ENCODE measurements at regions not wholly inside any gene's neighbourhood (a gene's known extent, or its start where the extent isn't known, plus 50 kb on each side); places are given as distances from the start of the nearest gene placed in this dataset.

DNA sequence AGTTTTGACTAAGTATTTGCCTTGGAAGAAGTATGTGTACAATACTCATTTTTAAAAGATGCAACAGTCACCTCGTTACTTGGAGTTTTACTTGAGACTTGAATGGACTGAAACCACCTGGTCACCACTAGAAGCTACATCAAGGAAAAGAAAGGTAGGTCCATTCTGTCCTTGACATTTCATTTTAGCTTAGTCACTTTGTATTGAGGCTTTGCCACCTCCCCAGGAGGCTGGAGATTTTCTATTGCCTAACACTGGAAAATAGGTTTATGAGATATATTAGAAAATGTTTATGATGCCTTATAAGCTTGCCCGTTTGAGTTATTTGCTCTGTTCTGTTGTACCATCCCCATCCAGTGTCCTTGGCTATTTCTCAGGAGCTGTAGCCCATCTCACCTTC lies 107.9 kb upstream of the ETAA1 start:
- H3K36me3 Mint-ChIP-seq (ENCODE audit: low read depth): no peaks in the 10 kb centered on the region
- TF ChIP-seq, protein P1, sequence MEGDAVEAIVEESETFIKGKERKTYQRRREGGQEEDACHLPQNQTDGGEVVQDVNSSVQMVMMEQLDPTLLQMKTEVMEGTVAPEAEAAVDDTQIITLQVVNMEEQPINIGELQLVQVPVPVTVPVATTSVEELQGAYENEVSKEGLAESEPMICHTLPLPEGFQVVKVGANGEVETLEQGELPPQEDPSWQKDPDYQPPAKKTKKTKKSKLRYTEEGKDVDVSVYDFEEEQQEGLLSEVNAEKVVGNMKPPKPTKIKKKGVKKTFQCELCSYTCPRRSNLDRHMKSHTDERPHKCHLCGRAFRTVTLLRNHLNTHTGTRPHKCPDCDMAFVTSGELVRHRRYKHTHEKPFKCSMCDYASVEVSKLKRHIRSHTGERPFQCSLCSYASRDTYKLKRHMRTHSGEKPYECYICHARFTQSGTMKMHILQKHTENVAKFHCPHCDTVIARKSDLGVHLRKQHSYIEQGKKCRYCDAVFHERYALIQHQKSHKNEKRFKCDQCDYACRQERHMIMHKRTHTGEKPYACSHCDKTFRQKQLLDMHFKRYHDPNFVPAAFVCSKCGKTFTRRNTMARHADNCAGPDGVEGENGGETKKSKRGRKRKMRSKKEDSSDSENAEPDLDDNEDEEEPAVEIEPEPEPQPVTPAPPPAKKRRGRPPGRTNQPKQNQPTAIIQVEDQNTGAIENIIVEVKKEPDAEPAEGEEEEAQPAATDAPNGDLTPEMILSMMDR (IDR thresholded peaks at IDR 0.05): no peak
- H3K9me3 Mint-ChIP-seq: no peaks in the 10 kb centered on the region
- intact Hi-C loops (cut with micrococcal nuclease): no loop called here
- no peak overlapping the region for H3K4me3 Mint-ChIP-seq
- H3K27me3 Mint-ChIP-seq: peaks cover 2% of the 10 kb centered on the region
- ChIA-PET POLR2A (no interaction called here), CTCF (no interaction called here)
- no peak overlapping the region for H3K27ac Mint-ChIP-seq
- H3K4me1 Mint-ChIP-seq: no peaks in the 10 kb centered on the region
- ATAC-seq (ENCODE audit: low read depth) (no peak), DNase-seq (no peak)

DNA sequence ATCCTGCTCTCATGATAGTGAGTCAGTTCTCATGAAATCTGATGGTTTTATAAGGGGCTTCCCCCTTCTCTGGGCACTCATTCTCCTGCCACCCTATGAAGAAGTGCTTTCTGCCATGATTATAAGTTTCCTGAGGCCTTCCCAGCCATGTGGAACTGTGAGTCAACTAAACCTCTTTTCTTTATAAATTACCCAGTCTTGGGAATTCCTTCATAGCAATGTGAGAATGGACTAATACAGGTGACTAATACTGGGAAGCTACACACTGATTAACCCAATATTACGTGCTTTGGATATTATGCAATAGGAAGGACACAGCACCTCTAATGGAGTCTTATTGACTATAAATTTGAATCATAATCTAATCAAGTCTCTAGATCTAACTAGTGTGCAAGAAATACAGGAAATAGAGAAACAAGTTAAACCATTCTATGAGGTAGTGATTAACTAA lies 107.2 kb upstream of the ETAA1 start:
- POLR2A ChIA-PET: no interaction called here
- Mint-ChIP-seq H3K27ac (no peak overlapping the region), H3K4me3 (no peak overlapping the region), H3K9me3 (no peaks in the 10 kb centered on the region), H3K4me1 (no peaks in the 10 kb centered on the region), H3K36me3 (ENCODE audit: low read depth) (no peaks in the 10 kb centered on the region), H3K27me3 (peaks cover 2% of the 10 kb centered on the region)
- DNase-seq (no peak), ATAC-seq (ENCODE audit: low read depth) (no peak)
- intact Hi-C loops (cut with micrococcal nuclease): no loop called here
- TF ChIP-seq, protein P1 (IDR thresholded peaks at IDR 0.05): no peak
- CTCF ChIA-PET: no interaction called here

DNA sequence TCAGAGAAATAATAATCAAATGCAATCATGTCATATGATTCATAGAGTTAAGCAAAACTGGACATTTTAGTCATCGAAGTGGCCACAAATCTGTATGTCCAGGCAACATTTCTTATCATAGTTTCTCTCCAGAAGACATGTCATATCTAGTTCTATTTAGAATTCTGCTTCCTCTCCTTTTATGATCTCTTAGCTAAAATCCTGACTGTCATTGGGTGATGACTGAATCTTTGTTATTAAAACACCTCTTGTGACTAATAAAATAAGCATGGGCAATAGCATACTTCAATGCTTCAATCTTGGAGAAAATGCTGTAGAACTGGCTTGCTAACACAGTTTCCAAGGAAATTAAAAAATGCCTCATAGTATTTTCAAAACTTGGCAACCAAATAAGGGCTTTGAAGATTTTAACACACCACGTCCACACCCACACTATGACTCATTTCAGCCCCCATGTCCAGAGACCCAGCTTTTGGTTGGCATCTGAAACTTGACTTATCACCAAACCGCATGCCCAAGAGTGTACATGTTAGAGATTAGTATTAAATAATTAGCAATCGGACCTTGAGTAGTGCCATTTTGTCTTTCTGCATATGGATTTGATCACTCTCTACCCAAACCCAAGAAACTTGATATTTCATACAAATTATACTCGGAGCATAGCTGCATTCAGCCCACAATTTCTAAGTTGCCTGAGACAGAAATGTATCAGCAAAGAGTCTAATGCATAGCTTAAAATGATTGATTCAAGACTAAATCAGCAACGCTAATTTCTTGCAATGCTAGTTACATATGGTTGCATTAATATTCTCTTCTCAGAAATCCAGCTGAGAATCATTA lies 106.5 kb upstream of the ETAA1 start:
- DNase-seq: no peak
- Mint-ChIP-seq H3K4me1 (no peaks in the 10 kb centered on the region), H3K9me3 (no peaks in the 10 kb centered on the region), H3K27ac (no peak overlapping the region), H3K36me3 (ENCODE audit: low read depth) (no peaks in the 10 kb centered on the region), H3K4me3 (no peak overlapping the region), H3K27me3 (peaks cover 2% of the 10 kb centered on the region)
- TF ChIP-seq, protein P1 (IDR thresholded peaks at IDR 0.05): no peak
- CTCF ChIA-PET: no interaction called here
- POLR2A ChIA-PET: no interaction called here
- ATAC-seq (ENCODE audit: low read depth): no peak
- intact Hi-C loops (cut with micrococcal nuclease): no loop called here

DNA sequence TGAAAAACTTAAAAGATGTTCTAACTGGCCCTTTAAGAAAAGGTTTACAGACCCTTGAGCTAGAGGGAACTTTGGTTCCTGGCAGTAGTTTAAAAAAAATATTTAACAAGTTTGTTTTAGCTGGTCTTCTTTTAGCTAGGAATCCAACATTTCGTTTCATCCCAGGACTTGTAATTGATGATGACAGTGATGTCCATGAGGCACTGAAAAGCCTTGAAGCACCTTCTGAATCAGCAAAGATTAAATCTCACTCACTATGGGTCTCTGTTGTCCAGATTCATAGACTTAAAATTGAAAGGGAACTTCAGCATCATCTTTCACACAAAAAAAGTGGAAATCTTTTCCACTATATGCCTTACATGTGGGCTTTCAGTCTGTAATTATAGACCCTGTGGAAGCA lies 102.9 kb upstream of the ETAA1 start:
- Mint-ChIP-seq H3K4me3 (no peak overlapping the region), H3K9me3 (no peaks in the 10 kb centered on the region), H3K27me3 (peaks cover 2% of the 10 kb centered on the region), H3K36me3 (ENCODE audit: low read depth) (no peaks in the 10 kb centered on the region), H3K27ac (no peak overlapping the region), H3K4me1 (no peaks in the 10 kb centered on the region)
- ChIA-PET POLR2A (no interaction called here), CTCF (no interaction called here)
- TF ChIP-seq, protein P1 (IDR thresholded peaks at IDR 0.05): no peak
- ATAC-seq (ENCODE audit: low read depth) (no peak), DNase-seq (no peak)
- intact Hi-C loops (cut with micrococcal nuclease): no loop called here

DNA sequence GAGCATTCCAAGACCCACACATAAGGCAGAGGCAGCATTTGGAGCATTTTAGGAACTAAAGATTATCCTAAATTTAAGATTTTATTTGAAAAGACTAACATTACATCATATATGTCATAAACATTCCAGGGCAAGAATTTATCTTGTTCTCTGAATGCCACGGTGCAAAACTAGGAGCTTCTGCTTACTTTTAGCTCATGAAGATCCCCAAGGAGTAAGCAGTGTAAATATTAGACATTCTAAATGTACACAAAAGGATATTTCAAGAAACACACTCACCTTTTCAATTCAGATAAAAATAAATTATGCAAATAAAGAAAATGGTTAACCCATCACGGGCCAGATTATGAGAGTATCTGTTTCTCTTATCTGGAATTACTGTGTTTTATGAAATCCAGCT lies 101.7 kb upstream of the ETAA1 start:
- no peak overlapping the region for H3K27ac Mint-ChIP-seq
- no peaks in the 10 kb centered on the region for H3K27me3 Mint-ChIP-seq
- no peaks in the 10 kb centered on the region for H3K36me3 Mint-ChIP-seq (ENCODE audit: low read depth)
- CTCF ChIA-PET: no interaction called here
- intact Hi-C loops (cut with micrococcal nuclease): no loop called here
- TF ChIP-seq, protein P1 (IDR thresholded peaks at IDR 0.05): no peak
- H3K4me3 Mint-ChIP-seq: no peak overlapping the region
- POLR2A ChIA-PET: no interaction called here
- no peak for DNase-seq
- ATAC-seq (ENCODE audit: low read depth): no peak
- H3K9me3 Mint-ChIP-seq: no peaks in the 10 kb centered on the region
- H3K4me1 Mint-ChIP-seq: no peaks in the 10 kb centered on the region

Data from activated B cell treated with CpG ODN at 0.5 μM for 24 hours (primary cell).